ENCODE measurements at regions not wholly inside any gene's neighbourhood (a gene's known extent, or its start where the extent isn't known, plus 50 kb on each side); places are given as distances from the start of the nearest gene placed in this dataset.

- TF ChIP-seq, protein P1, sequence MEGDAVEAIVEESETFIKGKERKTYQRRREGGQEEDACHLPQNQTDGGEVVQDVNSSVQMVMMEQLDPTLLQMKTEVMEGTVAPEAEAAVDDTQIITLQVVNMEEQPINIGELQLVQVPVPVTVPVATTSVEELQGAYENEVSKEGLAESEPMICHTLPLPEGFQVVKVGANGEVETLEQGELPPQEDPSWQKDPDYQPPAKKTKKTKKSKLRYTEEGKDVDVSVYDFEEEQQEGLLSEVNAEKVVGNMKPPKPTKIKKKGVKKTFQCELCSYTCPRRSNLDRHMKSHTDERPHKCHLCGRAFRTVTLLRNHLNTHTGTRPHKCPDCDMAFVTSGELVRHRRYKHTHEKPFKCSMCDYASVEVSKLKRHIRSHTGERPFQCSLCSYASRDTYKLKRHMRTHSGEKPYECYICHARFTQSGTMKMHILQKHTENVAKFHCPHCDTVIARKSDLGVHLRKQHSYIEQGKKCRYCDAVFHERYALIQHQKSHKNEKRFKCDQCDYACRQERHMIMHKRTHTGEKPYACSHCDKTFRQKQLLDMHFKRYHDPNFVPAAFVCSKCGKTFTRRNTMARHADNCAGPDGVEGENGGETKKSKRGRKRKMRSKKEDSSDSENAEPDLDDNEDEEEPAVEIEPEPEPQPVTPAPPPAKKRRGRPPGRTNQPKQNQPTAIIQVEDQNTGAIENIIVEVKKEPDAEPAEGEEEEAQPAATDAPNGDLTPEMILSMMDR (conservative IDR thresholded peaks at IDR 0.05 in 1 of 2, IDR thresholded peaks at IDR 0.05 in 1 of 2; ENCODE audit: extremely low read depth in 1 of 2, insufficient read depth in 1 of 2, low read depth in 1 of 2, low read length in 2 of 2) = no peak
- no peak for TF ChIP-seq EZH2 (IDR thresholded peaks at IDR 0.05; ENCODE audit: borderline replicate concordance, low read length)
These were observed 174.9 kb downstream of the QDPR start for GRCh38 chr4:17336986-17337385.

All from mammary epithelial cell (primary cell).